B cell (primary cell): ENCODE measurements at regions not wholly inside any gene's neighbourhood (a gene's known extent, or its start where the extent isn't known, plus 50 kb on each side); places are given as distances from the start of the nearest gene placed in this dataset.

Source experiments
- EZH2 ChIP-seq: IDR thresholded peaks from 2 replicates; pipeline ENCODE4 v1.6.1; 2012; ENCODE audit warnings: borderline replicate concordance, low read depth, mild to moderate bottlenecking, moderate library complexity, low read length; ENCODE audit not compliant: insufficient read depth, poor library complexity, severe bottlenecking
- TF ChIP-seq, protein P1 (sequence below): fragments of 200-600 bp; IDR thresholded peaks from one replicate; pipeline ENCODE4 v1.8.0; 2022; ENCODE audit warnings: antibody characterized with exemption, mild to moderate bottlenecking

DNA sequence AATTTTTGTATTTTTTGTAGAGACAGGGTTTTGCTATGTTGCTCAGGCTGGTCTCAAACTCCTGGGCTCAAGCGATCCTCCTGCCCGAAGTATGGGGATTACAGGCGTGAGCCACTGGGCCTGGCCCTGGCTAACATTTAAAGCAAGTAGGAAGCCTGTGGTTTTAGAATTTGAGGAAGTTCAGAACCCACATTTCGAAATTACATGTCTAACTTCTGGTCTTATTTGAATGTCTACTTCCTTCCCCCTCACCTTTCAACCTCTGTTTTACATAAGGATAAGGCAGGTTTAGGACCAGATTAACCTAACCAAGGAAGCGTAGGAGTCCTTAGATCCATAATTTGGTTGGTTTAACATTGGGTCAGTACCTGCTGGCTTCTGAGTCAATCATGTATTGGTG lies 120.5 kb upstream of the PROK2 start:
- TF ChIP-seq, protein P1, sequence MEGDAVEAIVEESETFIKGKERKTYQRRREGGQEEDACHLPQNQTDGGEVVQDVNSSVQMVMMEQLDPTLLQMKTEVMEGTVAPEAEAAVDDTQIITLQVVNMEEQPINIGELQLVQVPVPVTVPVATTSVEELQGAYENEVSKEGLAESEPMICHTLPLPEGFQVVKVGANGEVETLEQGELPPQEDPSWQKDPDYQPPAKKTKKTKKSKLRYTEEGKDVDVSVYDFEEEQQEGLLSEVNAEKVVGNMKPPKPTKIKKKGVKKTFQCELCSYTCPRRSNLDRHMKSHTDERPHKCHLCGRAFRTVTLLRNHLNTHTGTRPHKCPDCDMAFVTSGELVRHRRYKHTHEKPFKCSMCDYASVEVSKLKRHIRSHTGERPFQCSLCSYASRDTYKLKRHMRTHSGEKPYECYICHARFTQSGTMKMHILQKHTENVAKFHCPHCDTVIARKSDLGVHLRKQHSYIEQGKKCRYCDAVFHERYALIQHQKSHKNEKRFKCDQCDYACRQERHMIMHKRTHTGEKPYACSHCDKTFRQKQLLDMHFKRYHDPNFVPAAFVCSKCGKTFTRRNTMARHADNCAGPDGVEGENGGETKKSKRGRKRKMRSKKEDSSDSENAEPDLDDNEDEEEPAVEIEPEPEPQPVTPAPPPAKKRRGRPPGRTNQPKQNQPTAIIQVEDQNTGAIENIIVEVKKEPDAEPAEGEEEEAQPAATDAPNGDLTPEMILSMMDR = no peak
- TF ChIP-seq EZH2 = no peak
